PC-9 (cell line): ENCODE measurements at regions not wholly inside any gene's neighbourhood (a gene's known extent, or its start where the extent isn't known, plus 50 kb on each side); places are given as distances from the start of the nearest gene placed in this dataset.

Source experiments
- BruUV-seq: library from RNA; stranded (reverse); fragments of 400-500 nt; replicated peaks from 2 replicates; lab custom pipeline; 2021; lab: Mats Ljungman, UMichigan
- CTCF ChIA-PET: fragments of 300-600 bp; sonication (Branson Sonifier 250); formaldehyde crosslinking; loops from one replicate; lab custom pipeline; 2022; ENCODE audit warnings: antibody characterized with exemption; lab: Charles Lee
- POLR2A ChIA-PET: fragments of 300-600 bp; sonication (Branson Sonifier 250); formaldehyde crosslinking; loops from one replicate; lab custom pipeline; 2022; ENCODE audit warnings: antibody characterized with exemption; ENCODE audit not compliant: unreplicated experiment; lab: Charles Lee
- DNase-seq, 2 experiments: peaks; one replicate each; pipeline versions ENCODE4 v3.0.0 to v3.0.0-alpha.2; 2015 to 2022; ENCODE audit warnings: mixed read lengths in 1 of 2
- H2AFZ ChIP-seq: fragments of 200-600 bp; sonication (generic); 2 replicates; pipeline ENCODE4 v1.8.1; 2017; ENCODE audit warnings: antibody characterized with exemption
- H3F3A ChIP-seq: fragments of 200-600 bp; sonication (generic); 2 replicates; pipeline ENCODE4 v1.8.1; 2017; ENCODE audit warnings: antibody characterized with exemption, mild to moderate bottlenecking, low read depth; ENCODE audit not compliant: insufficient read depth
- H3K27ac ChIP-seq: fragments of 200-600 bp; sonication (generic); 2 replicates; pipeline ENCODE4 v1.6.1; 2016; ENCODE audit warnings: mixed run types
- H3K27me3 ChIP-seq: fragments of 200-600 bp; sonication (generic); 2 replicates; pipeline ENCODE4 v1.6.1; 2016; ENCODE audit warnings: low read depth, mixed run types; ENCODE audit not compliant: insufficient read depth
- H3K36me3 ChIP-seq: fragments of 200-600 bp; sonication (generic); 2 replicates; pipeline ENCODE4 v1.6.1; 2016; ENCODE audit warnings: low read depth, mixed run types
- H3K4me1 ChIP-seq: fragments of 200-600 bp; sonication (generic); replicated peaks from 2 replicates; pipeline ENCODE4 v1.6.1; 2016; ENCODE audit warnings: mixed run types; ENCODE audit not compliant: insufficient read depth
- H3K4me2 ChIP-seq: fragments of 200-600 bp; sonication (generic); 2 replicates; pipeline ENCODE4 v1.6.1; 2017; ENCODE audit warnings: mixed run types
- H3K4me3 ChIP-seq: fragments of 200-600 bp; sonication (generic); 2 replicates; pipeline ENCODE4 v1.6.1; 2016; ENCODE audit warnings: mixed run types
- H3K79me2 ChIP-seq: fragments of 200-600 bp; sonication (generic); 2 replicates; pipeline ENCODE4 v1.6.1; 2017; ENCODE audit warnings: low read depth, mixed run types
- H3K9me2 ChIP-seq: fragments of 200-600 bp; sonication (generic); 2 replicates; pipeline ENCODE4 v1.8.1; 2017; ENCODE audit warnings: mild to moderate bottlenecking; ENCODE audit not compliant: insufficient read depth
- H3K9me3 ChIP-seq: fragments of 200-600 bp; sonication (generic); 2 replicates; pipeline ENCODE4 v1.8.1; 2016; ENCODE audit warnings: low read depth; ENCODE audit not compliant: insufficient read depth
- H4K20me1 ChIP-seq: fragments of 200-600 bp; sonication (generic); 2 replicates; pipeline ENCODE4 v1.8.1; 2017; ENCODE audit not compliant: insufficient read depth
- EZH2 ChIP-seq: fragments of 200-600 bp; sonication (generic); IDR thresholded peaks from 2 replicates; pipeline ENCODE4 v1.8.0; 2017; ENCODE audit warnings: antibody characterized with exemption, low read depth
- intact Hi-C: fragments of 100-400 bp; cut with micrococcal nuclease; formaldehyde crosslinking; loops from one replicate; pipeline ENCODE4 v1.10.0; 2022; ENCODE audit not compliant: unreplicated experiment
- TF ChIP-seq, protein P1 (sequence below): fragments of 200-600 bp; sonication (generic); conservative IDR thresholded peaks from 2 replicates; pipeline ENCODE4 v1.6.1; 2017; ENCODE audit warnings: mixed run types, antibody characterized with exemption, mild to moderate bottlenecking, moderate library complexity

DNA sequence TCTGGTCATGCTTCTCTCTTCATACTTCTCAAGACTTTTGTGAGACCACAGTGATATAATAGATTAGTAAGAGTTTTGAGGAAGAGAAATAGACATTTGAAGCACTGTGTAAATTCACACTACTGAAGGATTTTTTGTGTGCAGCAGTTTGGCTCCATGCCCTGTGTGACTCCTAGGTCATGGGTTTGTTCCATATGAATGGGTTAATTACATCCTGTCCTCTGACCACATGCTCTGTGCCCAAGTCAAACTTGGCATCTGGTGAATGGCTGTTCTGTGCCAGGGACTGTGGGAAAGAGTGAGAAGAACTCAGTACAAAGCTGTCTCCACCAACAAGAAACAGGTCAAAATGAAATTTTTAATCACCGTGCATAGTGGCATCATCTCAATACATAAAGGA lies 304.0 kb downstream of the LNPK start:
- BruUV-seq: no TSS peak
- Histone ChIP-seq H3K9me2 (no peaks in the 10 kb centered on the region), H2AFZ (no peak overlapping the region), H3K27me3 (peaks cover 21% of the 10 kb centered on the region), H4K20me1 (no peaks in the 10 kb centered on the region), H3K36me3 (no peaks in the 10 kb centered on the region), H3K4me1 (no peaks in the 10 kb centered on the region), H3K4me3 (no peak overlapping the region), H3K79me2 (no peaks in the 10 kb centered on the region), H3K9me3 (no peaks in the 10 kb centered on the region), H3K4me2 (no peak overlapping the region), H3F3A (no peaks in the 10 kb centered on the region), H3K27ac (no peak overlapping the region)
- intact Hi-C loops: loop anchor here (10.0 kb wide), 1 partner anchor 957 kb away; no protein-coding TSS in a partner anchor
- ChIA-PET POLR2A (no interaction called here), CTCF (no interaction called here)
- no peak for DNase-seq
- no peak for TF ChIP-seq EZH2
- TF ChIP-seq, protein P1, sequence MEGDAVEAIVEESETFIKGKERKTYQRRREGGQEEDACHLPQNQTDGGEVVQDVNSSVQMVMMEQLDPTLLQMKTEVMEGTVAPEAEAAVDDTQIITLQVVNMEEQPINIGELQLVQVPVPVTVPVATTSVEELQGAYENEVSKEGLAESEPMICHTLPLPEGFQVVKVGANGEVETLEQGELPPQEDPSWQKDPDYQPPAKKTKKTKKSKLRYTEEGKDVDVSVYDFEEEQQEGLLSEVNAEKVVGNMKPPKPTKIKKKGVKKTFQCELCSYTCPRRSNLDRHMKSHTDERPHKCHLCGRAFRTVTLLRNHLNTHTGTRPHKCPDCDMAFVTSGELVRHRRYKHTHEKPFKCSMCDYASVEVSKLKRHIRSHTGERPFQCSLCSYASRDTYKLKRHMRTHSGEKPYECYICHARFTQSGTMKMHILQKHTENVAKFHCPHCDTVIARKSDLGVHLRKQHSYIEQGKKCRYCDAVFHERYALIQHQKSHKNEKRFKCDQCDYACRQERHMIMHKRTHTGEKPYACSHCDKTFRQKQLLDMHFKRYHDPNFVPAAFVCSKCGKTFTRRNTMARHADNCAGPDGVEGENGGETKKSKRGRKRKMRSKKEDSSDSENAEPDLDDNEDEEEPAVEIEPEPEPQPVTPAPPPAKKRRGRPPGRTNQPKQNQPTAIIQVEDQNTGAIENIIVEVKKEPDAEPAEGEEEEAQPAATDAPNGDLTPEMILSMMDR: no peak

DNA sequence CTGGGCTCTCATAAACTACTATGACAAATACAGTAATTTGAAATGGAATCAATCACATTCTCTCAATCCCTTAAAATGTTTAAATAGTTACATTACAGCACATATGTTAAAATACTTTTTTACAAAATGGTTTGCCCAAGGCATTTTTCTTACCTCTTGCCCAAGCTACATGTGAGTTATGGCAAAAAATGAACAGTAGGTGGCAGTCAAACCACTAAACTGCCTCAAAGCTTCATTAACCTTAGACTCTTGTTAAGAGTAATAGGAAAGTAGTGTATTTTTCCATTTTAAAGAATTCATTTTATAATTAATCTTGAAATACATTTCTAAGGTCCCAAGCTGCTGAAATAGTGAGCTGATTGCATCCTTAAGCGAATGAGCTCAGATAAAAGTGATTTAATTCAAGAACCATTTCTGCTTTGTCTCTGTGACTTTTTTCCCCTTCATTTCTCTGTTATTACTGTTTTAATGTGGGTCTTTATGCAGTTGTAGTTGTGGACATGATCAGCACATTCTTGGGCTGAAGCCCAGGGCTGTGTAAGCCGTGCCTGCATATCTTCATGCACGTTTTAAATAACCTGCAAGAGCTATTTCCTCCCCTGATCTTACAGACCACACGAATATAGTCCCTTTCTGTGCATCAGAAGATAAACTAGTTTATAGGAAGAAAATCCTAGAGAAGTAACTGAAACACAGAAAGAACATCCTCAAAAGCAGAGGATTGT lies 311.8 kb downstream of the LNPK start:
- no peaks in the 10 kb centered on the region for H3K9me2 ChIP-seq
- no peaks in the 10 kb centered on the region for H3K9me3 ChIP-seq
- no peaks in the 10 kb centered on the region for H4K20me1 ChIP-seq
- DNase-seq: peak; percentile 38 to 64
- no peaks in the 10 kb centered on the region for H3F3A ChIP-seq
- H3K27me3 ChIP-seq: peaks cover 31% of the 10 kb centered on the region
- H3K36me3 ChIP-seq: no peaks in the 10 kb centered on the region
- H3K4me3 ChIP-seq: no peak overlapping the region
- H3K79me2 ChIP-seq: no peaks in the 10 kb centered on the region
- H3K4me2 ChIP-seq: no peak overlapping the region
- ChIA-PET POLR2A (interaction anchor here (0.7 kb wide), 1 partner anchor 420 kb away, joined by 3 read pairs; no protein-coding TSS in a partner anchor), CTCF (interaction anchor here (0.6 to 2.2 kb wide), 4 partner anchors 22 to 864 kb away, joined by 3 to 22 read pairs (median 4); no protein-coding TSS in a partner anchor)
- TF ChIP-seq EZH2: no peak
- TF ChIP-seq, protein P1: peak; percentile 94
- H2AFZ ChIP-seq: no peak overlapping the region
- no peak overlapping the region for H3K27ac ChIP-seq
- intact Hi-C loops: loop anchor here (1.0 to 10.0 kb wide), 3 partner anchors 396 to 965 kb away; no protein-coding TSS in a partner anchor
- no TSS peak for BruUV-seq
- no peaks in the 10 kb centered on the region for H3K4me1 ChIP-seq

DNA sequence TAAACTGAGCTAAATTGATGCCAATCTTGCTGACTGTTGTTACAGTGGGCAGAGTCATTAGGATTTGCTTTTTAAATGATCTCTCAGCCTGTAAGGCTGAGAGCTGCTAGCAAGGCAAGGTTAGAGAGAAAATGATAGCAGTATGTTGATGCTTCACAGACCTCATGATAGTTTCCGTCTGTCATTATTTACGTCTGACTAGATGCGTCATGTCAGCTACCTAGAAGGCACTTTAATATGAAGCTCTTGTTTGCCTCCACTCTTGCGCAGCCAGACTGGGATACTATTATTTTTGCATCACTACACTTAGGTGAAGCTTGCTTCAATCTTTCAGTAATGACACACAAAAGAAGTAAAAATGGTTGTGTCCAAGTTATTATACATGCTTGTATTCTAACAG lies 313.8 kb downstream of the LNPK start:
- DNase-seq: no peak
- CTCF ChIA-PET: interaction anchor here (1.0 to 1.3 kb wide), 2 partner anchors 352 to 437 kb away, joined by 4 to 19 read pairs; no protein-coding TSS in a partner anchor

More for the DNA sequence above, 313.8 kb downstream of the LNPK start:
- Histone ChIP-seq H2AFZ (no peak overlapping the region), H3K27me3 (peaks cover 35% of the 10 kb centered on the region; the same call in 1 of the 2 replicates), H3F3A (no peaks in the 10 kb centered on the region), H3K27ac (no peak overlapping the region), H4K20me1 (no peaks in the 10 kb centered on the region), H3K79me2 (no peaks in the 10 kb centered on the region), H3K4me2 (no peak overlapping the region), H3K4me1 (no peaks in the 10 kb centered on the region), H3K9me3 (no peaks in the 10 kb centered on the region), H3K9me2 (no peaks in the 10 kb centered on the region), H3K36me3 (no peaks in the 10 kb centered on the region), H3K4me3 (no peak overlapping the region)
- TF ChIP-seq, protein P1: no peak
- TF ChIP-seq EZH2: no peak
- intact Hi-C loops: loop anchor here (10.0 kb wide), 2 partner anchors 273 to 983 kb away; no protein-coding TSS in a partner anchor
- POLR2A ChIA-PET: no interaction called here
- no TSS peak for BruUV-seq
